Natural killer cell (primary cell): ENCODE measurements at regions not wholly inside any gene's neighbourhood (a gene's known extent, or its start where the extent isn't known, plus 50 kb on each side); places are given as distances from the start of the nearest gene placed in this dataset.

ENCODE experiments used
- ATAC-seq, 3 donors: fragments of 150-1000 bp in 2 of 3; fragments of 200-7000 bp in 1 of 3; cut with Tn5 transposase; 1 replicate in 1 of 3; 2 replicates in 2 of 3; pipeline ENCODE4 v1.10.0; 2021; ENCODE audit warnings: mild to moderate bottlenecking in 2 of 3, moderate library complexity in 2 of 3
- DNase-seq, 2 donors: peaks; one replicate each; pipeline versions ENCODE4 v3.0.0 to v3.0.0-alpha.2; 2013 to 2021; ENCODE audit warnings: mixed read lengths in 1 of 2
- H3K27ac ChIP-seq: one replicate; pipeline ENCODE4 v1.5.1; 2013; ENCODE audit warnings: mild to moderate bottlenecking, low read length
- H3K27me3 ChIP-seq: one replicate; pipeline ENCODE4 v1.6.1; 2013; ENCODE audit warnings: low read length; ENCODE audit not compliant: control insufficient read depth, insufficient read depth
- H3K36me3 ChIP-seq: one replicate; pipeline ENCODE4 v1.6.1; 2013; ENCODE audit warnings: low read length; ENCODE audit not compliant: control insufficient read depth, insufficient read depth
- H3K4me1 ChIP-seq: one replicate; pipeline ENCODE4 v1.6.1; 2013; ENCODE audit warnings: low read length; ENCODE audit not compliant: control insufficient read depth, insufficient read depth
- H3K4me3 ChIP-seq: one replicate; pipeline ENCODE4 v1.5.1; 2013; ENCODE audit warnings: low read length
- H3K9me3 ChIP-seq: one replicate; pipeline ENCODE4 v1.6.1; 2013; ENCODE audit warnings: low read length; ENCODE audit not compliant: control insufficient read depth, insufficient read depth
- H3K27ac Mint-ChIP-seq, 2 donors: one replicate each; pipeline ENCODE4 v1.8.0; 2022; ENCODE audit warnings: mild to moderate bottlenecking in 2 of 2, mixed read lengths in 2 of 2, moderate library complexity in 1 of 2
- H3K27me3 Mint-ChIP-seq, 2 donors: one replicate each; pipeline ENCODE4 v1.8.0; 2022; ENCODE audit warnings: low read depth in 2 of 2, mixed read lengths in 2 of 2
- H3K36me3 Mint-ChIP-seq: one replicate; pipeline ENCODE4 v1.8.0; 2022; ENCODE audit warnings: mixed read lengths
- H3K4me1 Mint-ChIP-seq, 2 donors: one replicate each; pipeline ENCODE4 v1.8.0; 2022; ENCODE audit warnings: mixed read lengths in 2 of 2
- H3K4me3 Mint-ChIP-seq: one replicate; pipeline ENCODE4 v1.8.0; 2022; ENCODE audit warnings: mild to moderate bottlenecking, moderate library complexity, mixed read lengths
- H3K9me3 Mint-ChIP-seq, 2 donors: one replicate each; pipeline ENCODE4 v1.8.0; 2022; ENCODE audit warnings: mixed read lengths in 2 of 2
- CTCF ChIP-seq: fragments of 200-600 bp; IDR thresholded peaks from one replicate; pipeline ENCODE4 v1.8.0; 2022; ENCODE audit warnings: antibody characterized with exemption
- WGBS: methylation state at CpG from one replicate; pipeline ENCODE4 v1.1.7; 2013; ENCODE audit warnings: missing lambda C conversion rate; ENCODE audit not compliant: insufficient coverage; 5-methylcytosine and 5-hydroxymethylcytosine counted together
- intact Hi-C: fragments of 100-400 bp; cut with micrococcal nuclease; formaldehyde crosslinking; loops from one replicate; pipeline ENCODE4 v1.14.2; 2022

GRCh38 chr9:107841076-107841475 is 351.5 kb upstream of the KLF4 start:
- ATAC-seq = no peak

GRCh38 chr9:107839371-107839770 is 349.8 kb upstream of the KLF4 start:
- Mint-ChIP-seq H3K27me3 (no peaks in the 10 kb centered on the region), H3K27ac (no peak overlapping the region), H3K9me3 (peaks cover 9 to 12% of the 10 kb centered on the region in 2 donors), H3K4me3 (no peak overlapping the region), H3K36me3 (no peaks in the 10 kb centered on the region), H3K4me1 (no peaks in the 10 kb centered on the region)
- 95% methylated on average over 1 of the region's 1 CpG for WGBS
- H3K9me3 ChIP-seq = no peaks in the 10 kb centered on the region
- no peak overlapping the region for H3K4me3 ChIP-seq
- H3K4me1 ChIP-seq = no peaks in the 10 kb centered on the region
- intact Hi-C loops = no loop called here
- no peaks in the 10 kb centered on the region for H3K27me3 ChIP-seq
- DNase-seq = no peak
- no peaks in the 10 kb centered on the region for H3K36me3 ChIP-seq
- no peak for TF ChIP-seq CTCF
- ATAC-seq = no peak
- no peak overlapping the region for H3K27ac ChIP-seq

More at GRCh38 chr9:107841076-107841475, 351.5 kb upstream of the KLF4 start:
- no peak for DNase-seq
- Histone ChIP-seq H3K27ac (no peak overlapping the region), H3K4me1 (no peaks in the 10 kb centered on the region), H3K36me3 (no peaks in the 10 kb centered on the region), H3K9me3 (no peaks in the 10 kb centered on the region), H3K4me3 (no peak overlapping the region), H3K27me3 (no peaks in the 10 kb centered on the region)
- no peak overlapping the region for H3K27ac Mint-ChIP-seq
- no peak overlapping the region for H3K4me3 Mint-ChIP-seq
- H3K27me3 Mint-ChIP-seq = peaks cover 0 to 2% of the 10 kb centered on the region in 2 donors
- H3K4me1 Mint-ChIP-seq = no peaks in the 10 kb centered on the region
- no peak for TF ChIP-seq CTCF
- H3K9me3 Mint-ChIP-seq = peaks cover 6 to 17% of the 10 kb centered on the region in 2 donors
- 58% methylated on average over 2 of the region's 2 CpGs for WGBS
- H3K36me3 Mint-ChIP-seq = no peaks in the 10 kb centered on the region
- intact Hi-C loops = no loop called here

GRCh38 chr9:107838766-107839165 is 349.2 kb upstream of the KLF4 start:
- Mint-ChIP-seq H3K4me3 (no peak overlapping the region), H3K27ac (no peak overlapping the region), H3K27me3 (no peaks in the 10 kb centered on the region), H3K36me3 (no peaks in the 10 kb centered on the region), H3K4me1 (no peaks in the 10 kb centered on the region), H3K9me3 (peaks cover 9 to 12% of the 10 kb centered on the region in 2 donors)
- no peak for ATAC-seq
- no peaks in the 10 kb centered on the region for H3K9me3 ChIP-seq
- intact Hi-C loops = no loop called here
- no peak overlapping the region for H3K4me3 ChIP-seq
- no peaks in the 10 kb centered on the region for H3K4me1 ChIP-seq
- no peaks in the 10 kb centered on the region for H3K27me3 ChIP-seq
- no peak for DNase-seq
- no peaks in the 10 kb centered on the region for H3K36me3 ChIP-seq
- no peak overlapping the region for H3K27ac ChIP-seq
- TF ChIP-seq CTCF = no peak
- WGBS = 82% methylated on average over 1 of the region's 1 CpG

- TF ChIP-seq CTCF = no peak
- Histone ChIP-seq H3K36me3 (no peaks in the 10 kb centered on the region), H3K27ac (no peak overlapping the region), H3K27me3 (no peaks in the 10 kb centered on the region), H3K4me1 (no peaks in the 10 kb centered on the region), H3K4me3 (no peak overlapping the region), H3K9me3 (no peaks in the 10 kb centered on the region)
- Mint-ChIP-seq H3K9me3 (peaks cover 9 to 11% of the 10 kb centered on the region in 2 donors), H3K36me3 (no peaks in the 10 kb centered on the region), H3K4me3 (no peak overlapping the region), H3K27me3 (no peaks in the 10 kb centered on the region), H3K4me1 (no peaks in the 10 kb centered on the region), H3K27ac (no peak overlapping the region)
- no peak for ATAC-seq
- 78% methylated on average over 2 of the region's 2 CpGs for WGBS
- intact Hi-C loops = no loop called here
- DNase-seq = no peak
Observed at GRCh38 chr9:107836300-107836699, 346.7 kb upstream of the KLF4 start.
